NCI-H1694 (cell line): ENCODE measurements at regions not wholly inside any gene's neighbourhood (a gene's known extent, or its start where the extent isn't known, plus 50 kb on each side); places are given as distances from the start of the nearest gene placed in this dataset.

ENCODE experiments used
- DNase-seq: peaks from one replicate; lab custom pipeline; 2025; lab: John Stamatoyannopoulos, UW

DNA sequence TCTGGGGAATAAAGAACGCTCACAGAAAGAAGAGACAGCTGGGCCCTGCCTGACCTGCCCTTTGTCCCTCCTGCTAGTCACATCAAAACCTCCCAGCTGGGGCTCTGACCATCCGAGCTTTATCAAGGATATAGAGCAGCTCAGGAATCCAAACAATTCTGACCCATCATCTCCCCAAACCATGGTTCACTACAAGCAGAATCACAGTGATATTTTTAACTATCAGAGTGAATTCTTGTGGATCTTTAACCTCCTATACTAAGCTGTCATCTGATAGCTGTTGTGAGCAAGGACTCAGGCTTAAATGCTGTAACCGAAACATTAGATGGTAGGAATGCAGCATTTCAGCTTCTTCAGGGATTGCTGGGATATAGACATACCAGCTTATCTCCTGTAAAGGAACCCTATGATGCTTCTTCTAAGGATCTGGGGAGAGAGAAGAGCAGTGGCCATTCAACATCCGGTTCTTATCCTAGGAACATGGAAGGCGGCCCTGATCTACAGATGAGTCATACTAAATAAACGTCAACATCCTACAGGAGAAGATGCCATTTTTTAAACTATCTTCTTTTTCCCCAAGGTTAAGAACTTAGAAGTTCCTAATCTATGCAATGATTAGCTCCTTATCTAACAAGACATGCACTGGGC is 84.7 kb upstream of the AKIP1 start:
- DNase-seq: no peak

DNA sequence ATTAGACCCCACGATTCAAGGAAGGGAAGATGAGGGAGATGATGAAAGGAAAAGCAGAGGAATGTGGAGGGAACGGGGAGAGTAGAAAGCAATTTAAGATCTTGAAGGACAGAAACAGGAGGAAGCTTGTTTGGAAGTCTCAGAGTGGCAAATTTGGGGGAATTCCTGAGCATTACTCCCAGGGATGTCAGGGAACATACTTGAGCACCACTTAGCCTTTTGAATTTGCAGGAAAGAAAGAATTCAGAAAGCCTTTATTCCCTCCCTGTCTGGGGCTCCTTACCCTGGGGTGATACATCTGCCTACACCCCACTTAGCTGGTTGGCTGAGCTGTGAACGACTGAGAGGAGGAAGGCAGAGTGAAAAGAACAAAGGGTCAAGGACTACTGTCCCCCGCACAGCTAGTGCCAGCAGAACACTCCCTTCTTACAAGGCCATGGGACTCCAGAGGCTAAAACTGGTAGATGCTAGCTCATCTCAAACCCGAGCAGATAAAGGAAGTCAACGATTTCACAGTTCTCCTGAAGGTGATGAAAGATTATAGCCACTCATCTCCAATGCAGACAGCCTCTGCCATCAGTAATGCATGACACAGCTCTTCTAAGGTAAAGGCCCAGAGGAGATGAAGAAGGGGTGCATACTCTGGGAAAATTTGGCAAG is 84.0 kb upstream of the AKIP1 start:
- DNase-seq: no peak

DNA sequence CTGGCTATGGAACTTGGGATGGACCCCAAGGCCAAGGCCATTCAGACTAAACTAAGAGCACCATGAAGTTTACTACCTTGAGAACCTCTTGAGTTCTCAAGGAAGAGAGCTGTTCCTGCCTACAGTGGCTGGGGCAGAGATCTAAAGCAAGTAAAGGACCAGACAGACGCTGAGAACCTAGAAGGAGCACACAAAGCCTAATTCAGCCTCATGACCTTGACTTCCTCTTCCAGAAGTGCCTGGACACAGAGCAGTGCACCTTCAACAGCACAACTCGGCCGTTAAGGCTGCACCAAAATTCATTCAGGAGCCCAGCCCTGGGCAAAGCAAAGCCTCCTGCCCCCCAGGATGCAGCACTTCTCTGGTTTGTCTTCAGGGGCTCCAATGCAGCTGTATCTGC is 82.9 kb upstream of the AKIP1 start:
- DNase-seq: no peak

DNA sequence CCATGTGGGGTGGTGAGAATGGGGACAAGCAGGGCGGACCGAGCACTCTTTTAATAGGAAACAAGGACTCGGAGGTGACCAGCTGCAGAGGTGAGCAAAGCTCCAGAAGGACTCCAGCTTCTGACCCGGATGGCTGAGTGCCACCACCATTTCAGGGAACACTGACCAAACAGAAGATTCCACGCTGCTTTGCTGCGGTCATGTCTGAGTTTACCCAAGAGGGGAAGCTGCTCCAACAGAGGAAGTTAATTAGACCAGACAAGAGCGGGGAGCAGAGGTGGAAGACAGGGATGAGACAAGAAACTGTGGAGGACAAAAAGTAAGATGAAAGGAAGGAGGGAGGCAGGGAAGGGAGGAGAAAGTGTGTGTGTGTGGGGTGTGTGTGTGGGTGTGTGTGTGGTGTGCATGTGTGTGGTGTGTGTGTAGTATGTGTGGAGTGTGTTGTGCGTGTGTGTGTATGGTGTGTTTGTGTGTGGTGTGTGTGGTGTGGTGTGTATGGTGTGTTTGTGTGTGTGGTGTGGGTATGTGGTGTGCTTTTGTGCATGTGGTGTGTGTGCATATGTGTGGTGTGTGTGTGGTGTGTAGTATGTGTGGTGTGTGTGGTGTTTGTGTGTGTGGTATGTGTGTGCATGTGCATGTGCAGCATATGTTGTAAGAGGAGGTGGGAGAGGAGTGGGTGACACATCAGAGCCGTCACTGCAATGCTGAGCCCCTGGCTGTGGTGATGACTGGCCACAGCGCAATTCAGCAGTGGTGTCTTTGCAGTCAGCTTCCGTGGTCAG is 82.2 kb upstream of the AKIP1 start:
- DNase-seq: no peak

DNA sequence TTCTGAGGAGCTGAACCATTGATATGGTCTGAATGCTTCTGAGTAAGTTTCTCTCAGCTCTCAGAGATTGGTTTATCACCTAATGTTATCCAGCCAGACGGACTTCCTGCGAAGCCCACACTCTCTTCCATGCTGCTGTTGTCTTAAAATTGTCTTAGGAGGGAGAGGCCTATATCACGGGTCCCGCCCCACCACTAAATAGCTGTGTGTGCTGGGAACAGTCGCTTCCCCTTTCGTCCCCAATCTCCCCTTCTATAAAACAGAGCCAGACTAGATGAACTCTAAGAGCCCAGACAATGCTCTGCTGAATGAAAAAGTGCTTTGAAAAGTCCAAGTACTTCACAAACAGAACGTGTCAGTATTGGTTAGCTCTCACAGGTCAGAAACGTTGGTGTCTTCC is 81.4 kb upstream of the AKIP1 start:
- no peak for DNase-seq

DNA sequence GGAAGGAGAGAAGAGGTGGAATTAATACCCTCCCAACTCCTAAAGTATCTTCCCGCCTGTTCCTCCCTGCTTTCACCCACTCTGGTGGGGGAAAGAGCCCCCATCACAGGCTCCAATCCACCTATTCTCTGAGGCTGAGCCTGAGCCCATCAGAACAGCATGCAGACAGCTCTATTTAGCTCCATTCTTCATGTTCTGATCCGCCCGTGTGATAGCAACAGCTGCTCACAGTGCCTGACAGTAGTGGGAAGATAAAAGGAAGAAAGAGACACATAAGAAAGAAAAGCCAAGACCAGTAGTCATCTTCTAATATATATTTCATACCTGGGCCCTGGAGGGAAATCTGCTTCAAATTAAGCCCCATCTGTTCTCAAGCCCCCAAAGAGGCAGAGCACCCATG is 80.3 kb upstream of the AKIP1 start:
- no peak for DNase-seq

DNA sequence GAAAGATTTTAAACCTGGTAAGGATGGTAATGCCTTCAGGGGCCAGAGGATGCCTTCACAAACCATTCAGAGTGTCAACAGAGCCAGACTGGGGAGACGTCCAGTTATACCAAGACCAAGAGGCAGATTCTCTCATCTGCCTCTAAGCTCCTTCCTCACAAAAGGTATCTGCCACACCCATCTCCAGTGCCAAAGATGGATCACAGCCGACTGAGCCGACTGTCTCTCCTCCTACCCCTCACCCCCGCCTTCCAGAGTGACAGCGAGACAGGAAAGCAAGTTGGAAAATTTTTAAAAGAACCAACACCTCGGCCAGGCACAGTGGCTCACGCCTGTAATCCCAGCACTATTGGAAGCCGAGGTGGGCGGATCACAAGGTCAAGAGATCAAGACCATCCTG is 79.1 kb upstream of the AKIP1 start:
- no peak for DNase-seq

DNA sequence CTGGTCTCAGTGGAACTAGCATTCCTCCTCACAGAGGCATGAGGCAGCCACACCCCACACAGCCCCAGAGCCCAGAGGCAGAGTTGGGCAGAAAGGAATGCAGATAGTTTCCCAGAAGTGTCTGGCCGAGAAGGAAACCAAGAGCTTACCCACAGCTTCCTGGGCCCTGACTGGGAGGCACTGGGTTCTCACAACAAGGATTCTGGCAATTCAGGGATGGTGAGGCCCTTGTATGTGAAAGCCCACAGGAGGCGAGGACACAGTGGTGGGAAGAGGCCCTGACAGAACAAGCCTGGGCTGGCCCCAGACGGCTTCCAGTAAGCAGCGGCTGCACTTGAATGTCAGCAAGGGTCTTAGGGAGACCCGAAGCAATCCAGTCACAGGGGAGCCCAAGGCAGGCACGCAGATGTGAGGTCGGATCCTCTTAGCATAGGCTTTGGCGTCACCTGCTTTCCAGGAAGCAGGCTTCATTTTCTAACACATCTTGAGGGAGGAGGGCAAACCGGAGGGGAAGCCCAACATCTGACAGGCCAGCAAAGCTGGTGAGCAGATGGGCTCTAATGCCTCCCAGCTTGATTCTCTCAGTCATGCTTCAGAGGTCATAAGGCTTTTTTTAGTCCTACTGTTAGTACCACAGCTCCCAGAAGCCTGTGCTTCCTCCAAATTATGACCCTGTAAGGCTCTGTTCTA is 78.3 kb upstream of the AKIP1 start:
- peak; percentile 92 for DNase-seq

DNA sequence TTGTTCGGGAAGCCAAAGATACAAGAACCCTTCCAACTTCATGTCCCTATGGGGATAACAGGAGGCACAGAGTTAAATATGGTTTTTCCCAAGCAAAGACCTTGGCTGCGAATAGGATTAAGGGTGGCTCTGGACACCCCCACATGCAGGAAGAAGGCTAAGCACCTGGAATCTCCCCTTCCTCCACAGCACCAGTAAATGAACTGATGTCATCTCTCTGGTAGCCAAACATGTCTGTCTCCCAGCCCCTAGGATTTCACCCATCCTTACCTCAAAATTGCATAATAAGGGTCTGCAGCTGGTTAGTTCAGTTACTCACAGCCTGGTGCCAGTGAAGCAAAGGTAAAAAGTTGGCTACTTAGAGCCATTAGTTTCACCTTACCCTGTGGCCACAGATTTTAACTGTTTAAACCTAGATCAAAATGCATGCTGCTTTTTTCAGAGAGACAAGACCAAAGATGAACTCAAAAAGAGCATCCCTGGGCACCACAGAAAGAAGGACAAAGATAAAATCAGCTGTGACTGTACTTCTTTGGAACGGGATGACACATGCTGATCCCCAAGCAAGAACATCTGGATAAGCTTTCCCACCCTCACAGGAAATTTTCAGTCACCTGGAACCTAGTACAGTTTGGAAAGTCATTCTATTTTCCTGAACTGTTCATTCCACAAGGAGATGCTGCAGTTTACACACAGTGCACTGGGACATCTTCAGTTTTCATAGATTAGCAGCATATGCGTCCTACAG is 77.2 kb upstream of the AKIP1 start:
- DNase-seq: no peak

DNA sequence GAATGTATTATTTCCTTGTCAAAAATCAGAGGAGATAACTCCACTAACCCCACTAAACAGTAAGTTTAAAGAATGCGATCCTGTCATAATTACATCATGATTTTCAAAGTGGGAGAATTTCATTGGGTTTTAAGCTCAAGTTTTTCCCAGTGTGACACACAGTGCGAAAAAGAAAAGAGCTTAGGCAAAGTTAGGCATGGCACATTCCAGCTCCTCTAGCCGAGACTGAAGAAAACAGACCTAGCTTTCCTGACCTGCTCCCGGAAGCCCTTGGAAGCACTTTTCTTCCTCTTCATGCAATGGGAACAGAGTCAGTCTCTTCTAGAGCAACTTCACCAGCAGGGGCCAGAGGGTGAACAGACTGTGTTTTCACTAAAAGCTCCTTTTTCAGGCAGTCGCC is 76.6 kb upstream of the AKIP1 start:
- peak; percentile 47 for DNase-seq

DNA sequence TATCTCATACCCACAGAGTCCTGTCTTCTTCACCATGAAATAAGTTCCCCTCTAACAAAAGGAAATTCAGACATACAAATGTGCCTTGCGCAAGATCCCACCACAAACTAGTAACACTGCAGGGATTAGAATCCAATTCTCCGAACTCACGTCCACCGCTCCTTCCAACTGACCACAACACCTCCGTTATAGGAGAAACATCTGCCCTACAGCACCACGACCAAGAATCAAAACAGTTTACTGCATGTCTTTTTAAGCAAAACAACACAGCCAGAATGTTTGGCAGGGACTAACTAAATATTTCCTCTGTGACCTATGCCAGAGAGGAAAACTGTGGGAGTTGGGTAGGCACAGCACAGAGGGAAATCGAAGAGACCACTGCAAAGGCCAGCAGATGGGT is 72.7 kb upstream of the AKIP1 start:
- DNase-seq: no peak

DNA sequence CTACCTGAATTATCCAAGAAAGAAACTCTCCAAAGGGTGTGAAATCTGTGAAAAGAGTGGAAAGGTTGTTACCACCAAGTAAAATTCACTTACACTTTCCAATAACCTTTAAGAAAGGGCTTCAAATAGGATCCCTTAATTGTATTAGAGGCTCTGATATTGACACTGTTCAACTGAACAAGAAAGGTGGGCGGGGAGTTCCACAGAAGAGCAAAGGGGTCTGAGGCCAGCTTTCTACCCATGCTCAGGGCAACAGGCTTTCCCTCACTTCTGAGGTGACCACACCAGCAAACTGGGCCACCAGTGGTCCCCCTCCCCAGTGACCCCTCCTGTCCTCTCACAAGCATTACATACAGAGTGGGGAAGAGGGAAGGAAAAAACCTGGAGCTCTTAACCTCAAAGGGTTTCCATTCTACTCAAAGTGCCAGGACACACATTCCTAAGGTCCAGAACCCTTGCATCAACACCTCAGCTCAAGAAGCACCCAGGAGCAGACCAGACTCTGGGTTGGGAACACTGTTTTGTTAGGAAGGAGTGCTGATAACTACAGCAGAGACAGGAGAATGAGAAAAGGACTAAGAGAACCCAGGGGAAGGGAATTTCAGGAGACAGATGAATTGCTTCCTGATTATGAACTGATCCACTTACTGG is 71.6 kb upstream of the AKIP1 start:
- DNase-seq: no peak

DNA sequence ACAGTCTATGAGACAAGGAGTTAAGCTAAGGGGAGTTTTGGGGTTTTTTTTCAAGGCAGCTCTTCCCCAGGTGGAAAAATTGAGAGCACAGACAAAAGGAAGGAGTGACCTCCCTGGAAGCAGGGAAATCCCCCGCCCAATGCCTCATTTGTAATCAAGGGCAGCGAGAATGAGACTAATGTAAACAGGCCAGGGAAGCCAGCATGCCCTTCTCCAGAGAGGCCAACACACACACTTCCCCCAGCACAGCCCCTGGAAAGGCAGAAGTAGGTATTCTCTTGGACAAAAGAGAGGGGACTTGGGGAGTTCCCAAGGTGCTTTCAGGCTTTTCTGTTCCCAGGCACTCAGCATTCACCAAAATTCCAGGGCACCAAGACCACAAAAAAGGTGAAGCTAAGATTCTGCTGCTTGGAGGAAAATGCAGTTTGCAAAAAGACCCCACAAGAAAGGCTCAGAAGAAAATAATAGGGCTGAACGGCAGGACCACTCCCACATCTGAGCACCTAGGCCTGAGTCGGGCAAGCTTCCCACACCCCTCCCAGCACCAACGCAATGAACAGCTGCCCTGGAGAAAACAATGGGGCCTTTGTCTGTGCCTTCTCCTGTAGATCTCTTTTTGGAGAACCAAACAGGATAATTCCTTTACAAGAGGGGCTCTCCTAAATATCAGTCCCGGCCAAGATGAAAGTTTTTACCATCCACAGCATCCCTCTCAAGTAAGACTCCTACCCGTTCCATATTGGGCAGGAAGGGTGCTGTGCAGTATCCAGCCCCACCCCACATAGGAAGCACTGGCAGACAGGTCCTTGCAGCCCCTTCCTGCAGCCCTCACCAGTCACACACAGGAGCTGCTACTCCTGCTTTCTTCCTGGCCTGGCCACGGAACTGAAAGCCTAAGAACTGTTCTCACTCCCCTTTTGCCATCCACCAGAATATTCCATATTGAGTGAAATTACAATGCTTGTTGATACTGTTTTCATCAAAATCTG is 70.7 kb upstream of the AKIP1 start:
- DNase-seq: no peak

DNA sequence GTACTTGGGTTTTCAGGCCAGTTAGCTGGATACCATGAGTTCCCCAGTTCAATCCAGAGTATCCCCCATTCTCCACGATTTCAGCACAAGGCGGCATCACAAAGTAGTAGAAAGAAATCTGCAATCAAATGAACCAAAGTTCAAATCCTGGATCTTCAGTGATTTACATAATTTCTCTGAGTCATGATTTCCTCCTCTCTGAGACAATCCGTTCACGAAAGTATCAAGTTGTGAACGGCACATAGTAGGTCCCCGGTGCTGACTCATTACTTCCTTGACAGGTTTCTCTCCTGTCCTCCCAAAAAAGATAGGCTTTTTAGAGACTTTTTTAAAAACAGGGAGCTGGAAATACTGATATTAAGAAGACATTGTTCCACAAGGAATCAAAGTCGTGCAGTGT is 69.1 kb upstream of the AKIP1 start:
- DNase-seq: no peak

DNA sequence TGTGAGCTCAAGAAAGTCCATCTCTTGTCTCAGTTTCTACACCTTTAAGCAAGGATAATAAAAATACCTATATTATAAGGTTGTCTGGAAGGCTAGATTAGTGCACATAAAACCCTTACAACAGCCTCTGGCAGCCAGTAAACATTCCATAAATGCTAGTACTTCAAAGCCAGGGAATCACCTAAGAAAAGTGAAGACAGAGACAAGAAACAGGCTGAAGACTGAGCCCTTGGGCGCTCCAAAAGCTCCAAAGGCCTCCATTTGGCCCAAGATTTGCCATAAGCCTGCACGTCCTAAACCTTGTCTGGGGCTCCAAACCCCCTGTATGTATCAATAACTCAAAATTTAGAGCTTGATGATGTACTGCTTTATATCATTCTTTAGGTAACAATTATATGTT is 52.2 kb upstream of the AKIP1 start:
- no peak for DNase-seq
